HG03103 (cell line): ENCODE measurements at regions not wholly inside any gene's neighbourhood (a gene's known extent, or its start where the extent isn't known, plus 50 kb on each side); places are given as distances from the start of the nearest gene placed in this dataset.

Source experiments
- ATAC-seq: cut with Tn5 transposase; IDR thresholded peaks from one replicate; pipeline ENCODE4 v1.9.1; 2021; ENCODE audit warnings: low read depth; ENCODE audit not compliant: unreplicated experiment

- ATAC-seq, result no peak
These were observed 150.9 kb downstream of the EFNB2 start for GRCh38 chr13:106384516-106384915.

- ATAC-seq, result no peak
These were observed 151.7 kb downstream of the EFNB2 start for GRCh38 chr13:106383791-106384190.

- ATAC-seq, result no peak
These were observed 152.9 kb downstream of the EFNB2 start for GRCh38 chr13:106382534-106382933.

- ATAC-seq, result no peak
These were observed 154.4 kb downstream of the EFNB2 start for GRCh38 chr13:106381091-106381490.

DNA sequence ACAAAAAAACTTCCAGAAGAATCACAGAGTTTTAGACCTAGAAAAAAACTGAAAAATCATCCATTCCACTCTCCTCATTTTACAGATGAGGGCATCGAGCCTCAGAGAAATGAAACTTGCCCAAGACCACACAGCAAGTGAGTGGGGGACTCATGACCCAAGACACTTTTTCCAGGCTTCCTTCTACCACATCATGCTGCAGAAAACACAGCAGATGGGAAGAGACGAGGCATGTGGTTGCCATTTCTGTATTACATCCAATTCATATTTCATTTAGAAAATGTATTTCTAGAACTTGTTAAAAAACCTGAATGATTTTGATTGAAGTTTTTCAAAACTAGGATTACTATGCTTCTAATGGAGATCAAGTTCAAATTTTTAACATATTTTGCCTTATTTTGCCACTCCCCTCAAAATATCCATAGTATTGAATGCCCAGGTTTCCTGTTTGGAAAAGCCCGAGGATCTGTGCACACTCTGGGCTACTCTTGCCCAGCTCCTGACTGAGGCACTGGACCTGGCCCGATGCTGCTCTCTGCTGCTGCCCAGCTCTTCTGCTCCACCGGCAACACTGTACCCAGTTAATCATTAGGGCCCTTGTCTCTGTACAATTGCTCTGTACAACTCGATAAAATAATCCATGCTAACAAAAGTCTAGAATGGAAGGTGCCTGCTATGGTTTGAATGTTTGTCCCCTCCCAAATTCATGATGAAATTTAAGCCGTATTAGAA is 157.4 kb downstream of the EFNB2 start:
- ATAC-seq, result no peak

DNA sequence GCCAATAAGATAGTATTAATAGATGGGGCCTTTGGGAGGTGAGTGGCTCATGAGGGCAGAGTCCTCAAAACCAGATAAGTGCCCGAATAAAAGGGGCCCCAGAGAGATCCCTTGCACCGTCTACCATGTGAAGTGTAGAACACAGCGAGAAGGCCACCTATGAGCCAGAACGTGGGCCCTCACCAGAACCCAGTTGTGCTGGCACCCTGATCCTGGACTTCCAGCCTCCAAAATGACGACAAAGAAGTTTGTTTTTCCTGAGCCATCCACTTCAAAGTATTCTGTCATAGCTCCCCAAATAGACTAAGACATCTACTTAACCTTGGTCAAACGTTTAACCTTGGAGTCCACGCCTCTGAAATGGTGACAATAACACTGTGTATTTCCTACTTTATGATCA is 158.1 kb downstream of the EFNB2 start:
- no peak for ATAC-seq

GRCh38 chr13:106376401-106377112 is 158.9 kb downstream of the EFNB2 start:
- no peak for ATAC-seq

DNA sequence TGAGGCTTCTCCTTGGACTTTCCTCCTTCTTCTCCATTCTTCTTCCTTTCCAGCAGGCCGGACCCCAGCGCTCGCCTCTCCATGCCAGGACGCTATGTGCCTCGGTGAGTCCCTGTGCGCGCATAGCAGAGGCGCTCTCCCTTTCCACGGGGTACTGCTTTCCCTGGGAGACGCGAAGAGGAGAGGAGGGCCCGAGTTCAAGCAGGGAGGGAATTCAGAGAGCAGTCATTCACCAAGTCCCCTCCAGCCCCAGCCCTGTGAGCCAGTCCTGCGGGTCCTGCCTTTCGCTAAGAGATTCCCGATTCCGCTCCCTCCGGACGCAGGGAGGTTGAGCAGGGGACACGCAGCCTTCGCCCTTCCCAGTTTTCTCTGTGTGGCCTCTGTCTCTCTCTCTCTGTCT is 160.4 kb downstream of the EFNB2 start:
- no peak for ATAC-seq

DNA sequence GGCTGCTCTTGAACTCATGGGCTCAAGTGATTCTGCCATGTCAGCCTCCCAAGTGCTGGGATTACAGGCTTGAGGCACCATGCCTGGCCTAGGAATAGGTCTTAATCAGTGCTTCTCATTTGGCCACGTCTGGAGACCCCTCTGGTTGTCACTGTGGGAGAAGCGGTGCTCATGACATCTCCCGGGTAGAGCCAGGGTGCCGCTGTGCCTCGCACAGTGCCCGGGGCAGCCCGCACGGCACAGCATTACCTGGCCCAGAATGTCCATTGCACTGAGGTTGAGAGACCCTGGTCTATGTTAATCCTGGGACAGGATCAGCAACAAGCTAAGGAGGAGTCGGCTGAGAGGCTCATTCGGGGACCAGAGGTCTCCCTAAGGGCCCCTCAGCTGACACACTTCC is 160.8 kb downstream of the EFNB2 start:
- ATAC-seq, result no peak

DNA sequence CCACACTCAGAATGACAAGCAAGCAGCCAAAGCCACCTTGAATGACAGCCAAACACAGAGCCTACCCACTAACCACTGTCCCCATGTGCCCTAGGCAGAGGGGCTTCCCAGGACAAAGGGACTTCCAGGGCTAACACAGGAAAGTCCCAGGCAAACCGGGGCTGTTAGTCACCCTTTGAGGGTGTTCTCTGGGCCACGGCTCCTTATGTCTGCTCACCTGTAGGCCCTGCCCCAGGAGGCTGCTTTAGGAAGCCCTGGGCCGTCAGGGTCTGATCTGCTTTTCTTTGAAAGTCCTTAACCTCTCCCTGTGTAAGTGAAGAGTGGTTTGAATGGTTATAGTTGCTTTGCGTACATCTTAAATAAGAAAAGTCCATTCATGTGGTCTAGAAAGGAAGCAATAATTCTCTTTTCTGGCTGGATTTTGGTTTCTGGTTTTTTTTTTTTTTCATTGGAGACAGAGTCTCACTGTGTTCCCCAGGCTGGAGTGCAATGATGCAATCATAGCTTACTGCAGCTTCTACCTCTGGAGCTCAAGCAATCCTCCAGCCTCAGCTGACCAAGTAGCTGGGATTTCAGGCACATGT is 161.4 kb downstream of the EFNB2 start:
- ATAC-seq, result peak; percentile 41

DNA sequence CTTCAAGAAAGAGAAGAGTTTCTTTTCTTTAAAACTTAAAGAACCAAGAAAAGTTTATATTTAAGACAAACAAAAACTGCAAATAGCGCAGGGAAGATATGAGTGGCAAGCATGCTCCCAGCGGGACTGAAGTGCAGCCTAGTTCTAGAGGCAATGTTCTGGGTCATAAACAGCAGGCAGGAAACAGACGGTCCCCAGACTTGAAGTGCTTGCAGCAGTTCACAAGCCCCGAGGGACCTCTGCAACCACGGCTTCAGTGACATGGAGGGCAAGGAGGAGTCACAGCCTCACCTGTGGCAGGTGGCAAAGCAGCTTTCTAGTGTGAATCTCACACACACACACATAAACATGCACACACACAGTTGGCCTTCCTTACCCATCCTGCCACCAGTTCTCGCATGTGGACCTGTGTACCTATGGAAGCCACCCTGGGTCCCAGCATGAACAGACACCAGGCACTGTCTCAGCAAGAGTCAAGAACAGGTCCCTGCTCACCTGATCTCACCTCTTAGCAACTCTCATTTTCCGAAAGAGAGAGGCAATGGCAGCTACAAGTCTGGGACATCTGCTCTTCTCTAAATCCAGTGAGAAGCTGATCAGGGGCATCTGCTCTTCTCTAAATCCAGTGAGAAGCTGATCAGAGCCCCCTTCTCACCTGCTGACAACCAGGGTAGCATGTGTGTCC is 162.0 kb downstream of the EFNB2 start:
- ATAC-seq, result peak; percentile 67

DNA sequence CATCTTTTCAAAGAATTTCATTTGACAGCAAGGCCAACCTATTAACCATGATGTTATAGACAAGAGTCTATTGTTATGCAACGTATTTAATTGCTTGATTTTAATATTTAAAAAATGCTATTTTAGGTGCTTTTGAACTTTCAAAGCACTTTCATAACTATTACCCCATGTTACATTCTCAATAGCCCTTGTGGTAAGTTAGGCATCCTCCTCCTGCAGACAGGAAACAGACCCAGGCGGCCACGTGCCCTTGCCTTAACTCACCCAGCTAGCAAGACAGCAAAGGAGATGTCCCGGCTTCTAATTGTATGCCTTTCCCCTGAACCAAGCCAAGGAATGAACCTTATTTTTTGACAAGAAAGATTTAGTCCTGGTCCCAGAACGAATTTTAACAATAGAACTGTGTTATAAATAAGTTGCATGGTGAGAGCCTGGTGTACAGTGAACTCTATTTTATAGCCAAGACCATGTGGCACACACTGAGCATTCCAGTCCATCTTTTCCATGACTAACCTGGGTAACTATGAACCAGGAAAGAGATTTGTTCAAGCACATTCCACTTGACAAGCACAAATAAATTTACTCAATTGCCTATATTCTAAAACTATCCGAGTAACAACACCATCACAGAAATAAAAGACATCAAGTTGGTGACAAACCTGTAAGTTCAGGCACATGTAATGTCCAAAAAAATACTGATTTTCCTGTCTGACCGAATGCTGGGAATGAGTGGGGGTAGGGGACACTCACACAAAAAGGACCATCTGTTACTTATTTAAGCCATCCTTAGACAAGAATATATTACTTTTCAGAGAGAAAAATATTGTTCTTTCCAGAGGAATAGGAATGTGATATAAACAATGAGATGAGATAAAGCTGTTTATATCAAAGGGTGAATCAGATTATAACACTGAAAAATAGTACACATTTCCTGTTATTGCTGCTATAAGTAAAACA is 163.0 kb downstream of the EFNB2 start:
- peak; percentile 42 for ATAC-seq

GRCh38 chr13:106371024-106371423 is 164.4 kb downstream of the EFNB2 start:
- ATAC-seq, result no peak

- ATAC-seq, result no peak
These were observed 165.6 kb downstream of the EFNB2 start for GRCh38 chr13:106369858-106370257.

GRCh38 chr13:106369091-106369490 is 166.4 kb downstream of the EFNB2 start:
- no peak for ATAC-seq

DNA sequence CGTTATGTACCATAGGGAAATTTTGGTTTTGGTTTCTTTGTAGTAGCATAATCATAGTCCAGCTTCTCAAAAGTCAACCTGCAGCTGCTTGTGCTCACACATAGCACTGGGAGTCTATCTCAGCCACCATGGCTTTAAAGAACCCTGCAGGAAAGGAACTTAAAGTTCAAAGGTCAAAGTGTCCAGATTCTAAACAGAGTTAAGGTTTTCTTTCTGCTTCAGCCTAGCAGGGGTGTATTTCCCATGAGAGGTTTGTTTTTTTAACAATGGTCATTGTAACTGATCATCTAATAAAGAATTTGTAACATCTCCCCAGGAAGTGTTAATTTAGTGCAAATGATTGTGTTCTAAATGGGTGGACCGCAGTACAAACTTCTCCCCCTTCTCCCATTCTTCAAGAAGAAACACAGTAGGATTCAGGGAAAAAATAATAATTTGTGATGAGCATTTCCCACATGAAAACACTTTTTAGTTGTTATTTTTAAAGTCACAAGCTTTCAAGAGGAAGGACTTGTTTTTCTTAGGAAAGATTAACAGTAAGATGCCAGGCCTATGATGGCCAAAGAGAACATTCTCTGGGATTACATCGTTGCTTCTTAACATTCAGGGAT is 168.0 kb downstream of the EFNB2 start:
- ATAC-seq, result no peak

GRCh38 chr13:106362707-106363106 is 172.8 kb downstream of the EFNB2 start:
- no peak for ATAC-seq

- no peak for ATAC-seq
These were observed 173.8 kb downstream of the EFNB2 start for GRCh38 chr13:106361621-106362020.

DNA sequence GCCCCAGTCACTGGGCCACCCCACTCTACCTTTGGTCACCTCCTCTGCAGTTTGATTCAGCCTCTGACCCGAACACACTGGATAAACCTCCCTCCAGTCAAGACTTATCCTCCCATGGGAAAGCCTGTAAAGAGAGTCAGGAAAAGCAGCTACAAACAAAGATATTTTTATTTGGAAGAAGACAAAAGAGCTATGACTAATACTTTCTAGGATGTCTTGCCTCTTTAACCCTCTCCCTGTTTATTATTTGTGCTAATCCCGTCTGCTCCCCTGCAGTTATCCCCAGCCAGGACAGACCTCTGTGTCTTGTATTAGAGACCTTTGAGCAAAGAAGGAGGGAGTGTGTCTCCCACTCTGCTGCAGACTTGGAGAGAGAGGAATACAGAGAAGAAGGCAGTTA is 178.3 kb downstream of the EFNB2 start:
- no peak for ATAC-seq

DNA sequence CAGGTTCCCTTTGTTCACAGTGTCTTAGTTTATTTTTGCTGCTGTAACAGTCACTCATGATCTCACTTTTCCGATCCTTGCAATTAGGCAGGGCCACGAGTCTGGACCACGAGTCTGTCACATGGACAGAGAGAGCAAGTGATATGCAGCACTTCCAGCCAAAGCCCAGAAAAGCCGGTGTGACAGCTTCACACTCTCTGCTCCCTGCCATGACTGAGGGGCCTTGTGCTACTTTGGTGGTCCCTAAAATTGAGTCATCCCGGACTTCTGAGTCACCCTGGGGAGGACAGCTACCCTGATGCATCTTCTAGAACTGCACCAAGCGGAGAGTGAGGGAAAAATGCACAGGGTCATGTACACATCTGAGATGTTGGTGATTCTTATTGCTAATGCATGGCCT is 179.6 kb downstream of the EFNB2 start:
- no peak for ATAC-seq
